K562 (cell line): ENCODE measurements at regions not wholly inside any gene's neighbourhood (a gene's known extent, or its start where the extent isn't known, plus 50 kb on each side); places are given as distances from the start of the nearest gene placed in this dataset.

ENCODE experiments used
- ATF1 ChIP-seq, 2 experiments: fragments of 450-650 bp in 1 of 2; IDR thresholded peaks; 2 replicates each; pipeline ENCODE4 v1.6.1; 2016; ENCODE audit warnings: missing compliant biosample characterization in 1 of 2, missing genetic modification characterization in 1 of 2
- BCOR ChIP-seq: fragments of 450-650 bp; IDR thresholded peaks from 2 replicates; pipeline ENCODE4 v1.6.1; 2016
- EP400 ChIP-seq: fragments of 450-650 bp; IDR thresholded peaks from 2 replicates; pipeline ENCODE4 v1.6.1; 2017; ENCODE audit warnings: antibody characterized with exemption, mild to moderate bottlenecking, moderate library complexity
- HDAC2 ChIP-seq: fragments of 450-650 bp; IDR thresholded peaks from 2 replicates; pipeline ENCODE4 v1.6.1; 2016; ENCODE audit warnings: mild to moderate bottlenecking
- JUNB ChIP-seq: fragments of 450-650 bp; formaldehyde crosslinking; conservative IDR thresholded peaks from 2 replicates; pipeline ENCODE4 v1.4.0; 2020; ENCODE audit warnings: mild to moderate bottlenecking
- MAFG ChIP-seq: fragments of 450-650 bp; conservative IDR thresholded peaks from 2 replicates; pipeline ENCODE4 v1.6.1; 2016; ENCODE audit warnings: missing genetic modification characterization, missing compliant biosample characterization
- MAZ ChIP-seq, 2 experiments: fragments of 450-650 bp in 1 of 2; sonication (generic) in 1 of 2; formaldehyde crosslinking; IDR thresholded peaks in 1 of 2; conservative IDR thresholded peaks in 1 of 2; 2 replicates each; pipeline versions ENCODE4 v1.4.0 to v1.5.0; 2020; ENCODE audit warnings: mild to moderate bottlenecking in 1 of 2, missing genetic modification reagents in 1 of 2
- NCOR1 ChIP-seq: fragments of 450-650 bp; IDR thresholded peaks from 2 replicates; pipeline ENCODE4 v1.6.1; 2016; ENCODE audit warnings: mild to moderate bottlenecking, moderate library complexity
- NR3C1 ChIP-seq: sonication (generic); formaldehyde crosslinking; IDR thresholded peaks from 2 replicates; pipeline ENCODE4 v1.8.1; 2022; ENCODE audit warnings: missing genetic modification reagents
- NRF1 ChIP-seq, 2 experiments: fragments of 450-650 bp; IDR thresholded peaks in 1 of 2; conservative IDR thresholded peaks in 1 of 2; 2 replicates each; pipeline ENCODE4 v1.6.1; 2014; ENCODE audit warnings: mild to moderate bottlenecking in 2 of 2
- SOX6 ChIP-seq: fragments of 450-650 bp; IDR thresholded peaks from 2 replicates; pipeline ENCODE4 v1.6.1; 2014; ENCODE audit warnings: mild to moderate bottlenecking
- ZNF12 ChIP-seq: sonication (generic); formaldehyde crosslinking; IDR thresholded peaks from 2 replicates; pipeline ENCODE4 v1.4.0; 2020; ENCODE audit warnings: mild to moderate bottlenecking, missing genetic modification reagents
- ZNF174 ChIP-seq: fragments of 250-450 bp; sonication (Bioruptor Pico); IDR thresholded peaks from 2 replicates; pipeline ENCODE4 v1.4.0; 2020; ENCODE audit warnings: mild to moderate bottlenecking
- ZNF239 ChIP-seq: fragments of 250-450 bp; sonication (Bioruptor Pico); IDR thresholded peaks from 2 replicates; pipeline ENCODE4 v1.4.0; 2020; ENCODE audit warnings: mild to moderate bottlenecking
- ZNF395 ChIP-seq: fragments of 200-800 bp; sonication (Bioruptor generic); IDR thresholded peaks from 2 replicates; pipeline ENCODE4 v1.6.1; 2017; ENCODE audit warnings: missing genetic modification characterization, missing compliant biosample characterization
- ZNF445 ChIP-seq: fragments of 250-450 bp; sonication (Bioruptor Pico); IDR thresholded peaks from 2 replicates; pipeline ENCODE4 v1.4.0; 2020; ENCODE audit warnings: low read depth, mild to moderate bottlenecking, moderate library complexity
- ZNF75A ChIP-seq: fragments of 450-650 bp; formaldehyde crosslinking; IDR thresholded peaks from 2 replicates; pipeline ENCODE4 v1.4.0; 2020; ENCODE audit warnings: mild to moderate bottlenecking
- TF ChIP-seq, protein P1 (sequence below): sonication (generic); formaldehyde crosslinking; IDR thresholded peaks from 2 replicates; pipeline ENCODE4 v1.4.0; 2020; ENCODE audit warnings: mild to moderate bottlenecking, missing genetic modification reagents

GRCh38 chr3:72336821-72337479 lies 511.3 kb downstream of the SHQ1 start (continued):
- TF ChIP-seq ZNF395, result no peak
- TF ChIP-seq NCOR1, result peak; percentile 60
- no peak for TF ChIP-seq ATF1 (CRISPR knock-in tag; IDR thresholded peaks at IDR 0.05)
- TF ChIP-seq ATF1 (tag; IDR thresholded peaks at IDR 0.05), result no peak
- TF ChIP-seq ZNF445 (CRISPR knock-in tag), result no peak
- no peak for TF ChIP-seq SOX6
- no peak for TF ChIP-seq ZNF75A (CRISPR knock-in tag)
- TF ChIP-seq ZNF174 (CRISPR knock-in tag), result no peak
- TF ChIP-seq JUNB (CRISPR knock-in tag), result no peak
- TF ChIP-seq ZNF239 (CRISPR knock-in tag), result no peak
- TF ChIP-seq NR3C1 (CRISPR knock-in tag), result no peak
- no peak for TF ChIP-seq ZNF12 (CRISPR knock-in tag)
- TF ChIP-seq, protein P1, sequence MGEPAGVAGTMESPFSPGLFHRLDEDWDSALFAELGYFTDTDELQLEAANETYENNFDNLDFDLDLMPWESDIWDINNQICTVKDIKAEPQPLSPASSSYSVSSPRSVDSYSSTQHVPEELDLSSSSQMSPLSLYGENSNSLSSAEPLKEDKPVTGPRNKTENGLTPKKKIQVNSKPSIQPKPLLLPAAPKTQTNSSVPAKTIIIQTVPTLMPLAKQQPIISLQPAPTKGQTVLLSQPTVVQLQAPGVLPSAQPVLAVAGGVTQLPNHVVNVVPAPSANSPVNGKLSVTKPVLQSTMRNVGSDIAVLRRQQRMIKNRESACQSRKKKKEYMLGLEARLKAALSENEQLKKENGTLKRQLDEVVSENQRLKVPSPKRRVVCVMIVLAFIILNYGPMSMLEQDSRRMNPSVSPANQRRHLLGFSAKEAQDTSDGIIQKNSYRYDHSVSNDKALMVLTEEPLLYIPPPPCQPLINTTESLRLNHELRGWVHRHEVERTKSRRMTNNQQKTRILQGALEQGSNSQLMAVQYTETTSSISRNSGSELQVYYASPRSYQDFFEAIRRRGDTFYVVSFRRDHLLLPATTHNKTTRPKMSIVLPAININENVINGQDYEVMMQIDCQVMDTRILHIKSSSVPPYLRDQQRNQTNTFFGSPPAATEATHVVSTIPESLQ (CRISPR knock-in tag), result no peak
- 0 out of 2 replicates have a peak, but pooled peaks have one; percentile 78 for TF ChIP-seq HDAC2
- no peak for TF ChIP-seq MAFG
- peak; percentile 66 to 76 for TF ChIP-seq MAZ (CRISPR knock-in tag; conservative IDR thresholded peaks at IDR 0.05 in 1 of 2, IDR thresholded peaks at IDR 0.05 in 1 of 2)
- peak; percentile 56; the same call in 1 of the 2 replicates for TF ChIP-seq EP400
- TF ChIP-seq BCOR, result peak; percentile 64; the same call in 1 of the 2 replicates
- TF ChIP-seq NRF1 (conservative IDR thresholded peaks at IDR 0.05 in 1 of 2, IDR thresholded peaks at IDR 0.05 in 1 of 2), result peak; percentile 32 to 43; a peak in 3 of 4 replicates
